Neural cell (in vitro differentiated cells): ENCODE measurements at regions not wholly inside any gene's neighbourhood (a gene's known extent, or its start where the extent isn't known, plus 50 kb on each side); places are given as distances from the start of the nearest gene placed in this dataset.

ENCODE experiments used
- EP300 ChIP-seq: fragments of 450-650 bp; conservative IDR thresholded peaks from 2 replicates; pipeline ENCODE4 v1.6.1; 2014; ENCODE audit warnings: antibody characterized with exemption, mild to moderate bottlenecking, moderate library complexity; ENCODE audit not compliant: poor library complexity, severe bottlenecking
- SMC3 ChIP-seq: fragments of 450-650 bp; conservative IDR thresholded peaks from 2 replicates; pipeline ENCODE4 v1.6.1; 2014; ENCODE audit warnings: antibody characterized with exemption, mild to moderate bottlenecking, moderate library complexity; ENCODE audit not compliant: poor library complexity
- TF ChIP-seq, protein P1 (sequence below): fragments of 450-650 bp; IDR thresholded peaks from 2 replicates; pipeline ENCODE4 v1.5.1; 2014; ENCODE audit warnings: antibody characterized with exemption, mild to moderate bottlenecking, moderate library complexity; ENCODE audit not compliant: poor library complexity, severe bottlenecking

DNA sequence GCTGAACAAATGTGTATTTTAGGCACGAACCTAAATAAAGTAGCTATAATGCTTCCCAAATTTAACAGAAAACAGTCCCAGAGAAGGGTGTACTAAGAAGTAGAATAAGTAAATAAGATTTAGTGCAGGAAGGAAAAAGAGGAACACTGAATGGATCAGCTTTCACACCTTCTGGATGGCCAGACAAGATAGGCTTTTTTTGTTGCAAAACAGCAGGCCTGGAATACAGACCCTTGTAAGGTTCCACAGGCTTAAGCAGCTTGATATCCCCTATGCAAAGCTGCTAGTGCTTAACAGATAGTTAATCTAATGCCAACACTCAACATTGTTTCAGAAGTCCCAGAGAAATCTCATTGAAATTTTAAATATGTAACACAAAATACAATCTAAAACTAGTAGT is 328.1 kb upstream of the STEAP1 start:
- TF ChIP-seq, protein P1, sequence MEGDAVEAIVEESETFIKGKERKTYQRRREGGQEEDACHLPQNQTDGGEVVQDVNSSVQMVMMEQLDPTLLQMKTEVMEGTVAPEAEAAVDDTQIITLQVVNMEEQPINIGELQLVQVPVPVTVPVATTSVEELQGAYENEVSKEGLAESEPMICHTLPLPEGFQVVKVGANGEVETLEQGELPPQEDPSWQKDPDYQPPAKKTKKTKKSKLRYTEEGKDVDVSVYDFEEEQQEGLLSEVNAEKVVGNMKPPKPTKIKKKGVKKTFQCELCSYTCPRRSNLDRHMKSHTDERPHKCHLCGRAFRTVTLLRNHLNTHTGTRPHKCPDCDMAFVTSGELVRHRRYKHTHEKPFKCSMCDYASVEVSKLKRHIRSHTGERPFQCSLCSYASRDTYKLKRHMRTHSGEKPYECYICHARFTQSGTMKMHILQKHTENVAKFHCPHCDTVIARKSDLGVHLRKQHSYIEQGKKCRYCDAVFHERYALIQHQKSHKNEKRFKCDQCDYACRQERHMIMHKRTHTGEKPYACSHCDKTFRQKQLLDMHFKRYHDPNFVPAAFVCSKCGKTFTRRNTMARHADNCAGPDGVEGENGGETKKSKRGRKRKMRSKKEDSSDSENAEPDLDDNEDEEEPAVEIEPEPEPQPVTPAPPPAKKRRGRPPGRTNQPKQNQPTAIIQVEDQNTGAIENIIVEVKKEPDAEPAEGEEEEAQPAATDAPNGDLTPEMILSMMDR = no peak
- no peak for TF ChIP-seq SMC3
- TF ChIP-seq EP300 = no peak
